ENCODE measurements at regions not wholly inside any gene's neighbourhood (a gene's known extent, or its start where the extent isn't known, plus 50 kb on each side); places are given as distances from the start of the nearest gene placed in this dataset.

GRCh38 chr6:147654103-147654845 lies 145.8 kb downstream of the SAMD5 start:
- no peak for TF ChIP-seq CTCF (IDR thresholded peaks at IDR 0.05)
- TF ChIP-seq POLR2A (IDR thresholded peaks at IDR 0.05), result no peak

All from esophagus squamous epithelium (tissue), 4 donors.